Upper lobe of left lung (tissue), 6 donors: ENCODE measurements at regions not wholly inside any gene's neighbourhood (a gene's known extent, or its start where the extent isn't known, plus 50 kb on each side); places are given as distances from the start of the nearest gene placed in this dataset.
A peak's percentile ranks its signal among the peaks of the same experiment; 100 is the strongest.

ENCODE experiments used
- ATAC-seq, 2 donors: fragments of 200-7000 bp; cut with Tn5 transposase; one replicate each; pipeline ENCODE4 v1.9.1; 2022; ENCODE audit warnings: mild to moderate bottlenecking in 2 of 2, moderate library complexity in 2 of 2; ENCODE audit not compliant: low FRiP score in 2 of 2
- DNase-seq, 2 donors: peaks; one replicate each; pipeline ENCODE4 v3.0.0-alpha.2; 2019 to 2020
- H3K27ac ChIP-seq, 4 donors: fragments of 200-600 bp; sonication (generic); one replicate each; pipeline ENCODE4 v1.5.1; 2016 to 2019
- H3K27me3 ChIP-seq, 4 donors: fragments of 200-600 bp; sonication (generic); one replicate each; pipeline ENCODE4 v1.5.1; 2017 to 2019
- H3K36me3 ChIP-seq, 4 donors: fragments of 200-600 bp; sonication (generic); one replicate each; pipeline ENCODE4 v1.5.1; 2016 to 2019
- H3K4me1 ChIP-seq, 4 donors: fragments of 200-600 bp; sonication (generic); one replicate each; pipeline ENCODE4 v1.5.1; 2018 to 2019
- H3K4me3 ChIP-seq, 4 donors: fragments of 200-600 bp; sonication (generic); one replicate each; pipeline ENCODE4 v1.5.1; 2017 to 2019; ENCODE audit warnings: mild to moderate bottlenecking in 2 of 4, moderate library complexity in 1 of 4
- H3K9me3 ChIP-seq, 4 donors: fragments of 200-600 bp; sonication (generic); one replicate each; pipeline ENCODE4 v1.5.1; 2018 to 2019
- CTCF ChIP-seq, 6 experiments: fragments of 450-650 bp in 4 of 6; fragments of 200-600 bp in 2 of 6; sonication (generic) in 2 of 6; IDR thresholded peaks; one replicate each; pipeline ENCODE4 v1.5.1; 2016 to 2019; ENCODE audit warnings: antibody characterized with exemption in 6 of 6
- EP300 ChIP-seq, 4 donors: sonication (generic); formaldehyde crosslinking; IDR thresholded peaks; one replicate each; pipeline ENCODE4 v1.5.1; 2017; ENCODE audit warnings: antibody characterized with exemption in 4 of 4, control low read depth in 2 of 4
- POLR2A ChIP-seq, 4 donors: fragments of 450-650 bp; IDR thresholded peaks; one replicate each; pipeline ENCODE4 v1.5.1; 2016 to 2017; ENCODE audit warnings: antibody characterized with exemption in 4 of 4, mild to moderate bottlenecking in 2 of 4
- POLR2AphosphoS5 ChIP-seq, 2 donors: sonication (generic); formaldehyde crosslinking; IDR thresholded peaks; one replicate each; pipeline ENCODE4 v1.5.1; 2017; ENCODE audit warnings: antibody characterized with exemption in 2 of 2
- WGBS, 2 donors: methylation state at CpG; one replicate each; pipeline ENCODE4 v1.1.5; 2017 to 2018; 5-methylcytosine and 5-hydroxymethylcytosine counted together
- donor health status: DM: no; HTN: no; CAD: no; lungs with moderate emphysema.
- donor health status: DM: no; HTN: yes; CAD: no; lungs with severe emphysema.

GRCh38 chr21:41656946-41657525, 109.8 kb downstream of the RIPK4 start:
- no peaks in the 10 kb centered on the region for H3K27me3 ChIP-seq
- H3K27ac ChIP-seq, result no peak overlapping the region
- DNase-seq, result no peak
- TF ChIP-seq EP300 (IDR thresholded peaks at IDR 0.05), result no peak
- TF ChIP-seq POLR2AphosphoS5 (IDR thresholded peaks at IDR 0.05), result no peak
- TF ChIP-seq POLR2A (IDR thresholded peaks at IDR 0.05), result no peak
- TF ChIP-seq CTCF (IDR thresholded peaks at IDR 0.05), result no peak
- H3K9me3 ChIP-seq, result no peaks in the 10 kb centered on the region
- H3K4me3 ChIP-seq, result no peak overlapping the region
- peaks cover 0 to 5% (median 2%) of the 10 kb centered on the region in 4 donors for H3K4me1 ChIP-seq
- no peaks in the 10 kb centered on the region for H3K36me3 ChIP-seq
- 69 to 75% methylated on average over 6 of the region's 6 CpGs for WGBS, 2 donors
- no peak for ATAC-seq

GRCh38 chr21:41655259-41655658, 111.6 kb downstream of the RIPK4 start:
- H3K36me3 ChIP-seq, result no peaks in the 10 kb centered on the region
- ATAC-seq (no peak), DNase-seq (no peak)
- H3K9me3 ChIP-seq, result no peaks in the 10 kb centered on the region
- H3K4me3 ChIP-seq, result no peak overlapping the region
- TF ChIP-seq POLR2AphosphoS5 (IDR thresholded peaks at IDR 0.05) (no peak), EP300 (IDR thresholded peaks at IDR 0.05) (no peak), POLR2A (IDR thresholded peaks at IDR 0.05) (no peak), CTCF (IDR thresholded peaks at IDR 0.05) (no peak)
- H3K27me3 ChIP-seq, result no peaks in the 10 kb centered on the region
- H3K27ac ChIP-seq, result no peak overlapping the region
- 73 to 85% methylated on average over 4 of the region's 4 CpGs for WGBS, 2 donors
- H3K4me1 ChIP-seq, result peaks cover 9 to 14% (median 11%) of the 10 kb centered on the region in 4 donors

GRCh38 chr21:41653954-41654491, 112.8 kb downstream of the RIPK4 start:
- no peak for DNase-seq
- WGBS, 2 donors, result 77 to 88% methylated on average over 3 of the region's 3 CpGs
- Histone ChIP-seq H3K27me3 (no peaks in the 10 kb centered on the region), H3K9me3 (no peaks in the 10 kb centered on the region), H3K4me3 (no peak overlapping the region), H3K36me3 (no peaks in the 10 kb centered on the region), H3K4me1 (peaks cover 9 to 14% (median 11%) of the 10 kb centered on the region in 4 donors), H3K27ac (peak overlapping the region in 1 of 4 donors; percentile 14)
- TF ChIP-seq POLR2A (IDR thresholded peaks at IDR 0.05) (no peak), EP300 (IDR thresholded peaks at IDR 0.05) (peak in 1 of 4 donors; percentile 13), POLR2AphosphoS5 (IDR thresholded peaks at IDR 0.05) (peak in 1 of 2 donors; percentile 10), CTCF (IDR thresholded peaks at IDR 0.05) (no peak)
- ATAC-seq, result peak; percentile 77 to 84

GRCh38 chr21:41653243-41653953, 113.5 kb downstream of the RIPK4 start:
- WGBS, 2 donors, result 69 to 72% methylated on average over 13 of the region's 13 CpGs
- no peaks in the 10 kb centered on the region for H3K9me3 ChIP-seq

More at GRCh38 chr21:41653243-41653953, 113.5 kb downstream of the RIPK4 start:
- Histone ChIP-seq H3K27ac (peak overlapping the region in 1 of 4 donors; percentile 14), H3K27me3 (no peaks in the 10 kb centered on the region), H3K4me3 (no peak overlapping the region), H3K4me1 (peaks cover 9 to 14% (median 11%) of the 10 kb centered on the region in 4 donors), H3K36me3 (no peaks in the 10 kb centered on the region)
- TF ChIP-seq POLR2AphosphoS5 (IDR thresholded peaks at IDR 0.05) (no peak), POLR2A (IDR thresholded peaks at IDR 0.05) (no peak), CTCF (IDR thresholded peaks at IDR 0.05) (no peak), EP300 (IDR thresholded peaks at IDR 0.05) (no peak)
- ATAC-seq (no peak), DNase-seq (no peak)
